DMS79 treated with DMSO at 0.1 percent for 48 hours (cell line): ENCODE measurements at regions not wholly inside any gene's neighbourhood (a gene's known extent, or its start where the extent isn't known, plus 50 kb on each side); places are given as distances from the start of the nearest gene placed in this dataset.

Source experiments
- DNase-seq: peaks from one replicate; lab custom pipeline; 2025; lab: John Stamatoyannopoulos, UW

DNA sequence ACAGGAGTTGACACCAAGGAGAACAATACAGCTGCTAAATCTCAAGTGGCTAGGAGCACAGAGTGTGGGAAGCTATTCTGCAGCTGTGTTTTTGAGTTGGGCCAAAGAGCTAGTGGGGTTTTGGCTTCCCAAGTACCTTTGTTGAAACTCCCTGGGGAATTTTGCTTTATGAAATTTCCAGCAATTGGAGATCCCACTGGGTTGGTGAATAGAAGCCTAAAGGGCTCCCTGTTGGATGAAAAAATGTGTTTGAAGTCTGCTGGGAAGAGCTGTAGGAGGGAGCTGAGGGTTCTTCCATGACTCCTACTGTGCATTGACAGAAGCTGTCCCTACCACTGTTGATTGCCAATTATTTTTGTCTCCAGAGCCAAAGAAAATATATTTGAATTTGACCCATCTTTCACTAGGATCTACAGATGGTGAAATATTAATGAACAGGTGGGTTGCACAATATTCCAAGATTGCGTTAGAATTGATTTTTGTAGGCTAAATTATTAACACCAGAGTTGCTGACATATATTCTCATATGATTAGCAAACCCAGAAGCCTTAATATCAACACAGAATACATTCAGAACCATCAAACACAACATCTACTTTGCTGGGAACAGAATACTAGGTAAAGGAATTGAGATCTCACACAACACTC, 95.4 kb upstream of the CYP1B1 start:
- no peak for DNase-seq

DNA sequence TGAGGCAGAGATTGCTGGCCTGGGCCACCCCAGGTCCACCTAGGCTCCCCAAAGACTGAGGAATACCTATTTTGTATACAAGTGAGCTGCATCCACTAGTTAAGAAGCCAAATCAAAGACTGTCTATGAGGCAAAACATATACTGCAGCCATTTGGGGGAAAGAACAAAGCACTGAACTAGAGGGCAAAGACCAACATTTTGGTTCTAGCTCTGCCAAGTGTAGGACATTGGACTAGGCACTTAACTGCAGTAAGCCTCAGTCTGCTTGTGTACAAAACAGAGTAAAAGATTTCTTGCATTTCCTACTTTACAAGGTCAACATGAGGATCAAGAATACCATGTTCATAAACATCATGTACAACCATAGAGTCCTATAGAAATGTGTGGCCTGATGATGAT, 94.8 kb upstream of the CYP1B1 start:
- DNase-seq, result no peak

DNA sequence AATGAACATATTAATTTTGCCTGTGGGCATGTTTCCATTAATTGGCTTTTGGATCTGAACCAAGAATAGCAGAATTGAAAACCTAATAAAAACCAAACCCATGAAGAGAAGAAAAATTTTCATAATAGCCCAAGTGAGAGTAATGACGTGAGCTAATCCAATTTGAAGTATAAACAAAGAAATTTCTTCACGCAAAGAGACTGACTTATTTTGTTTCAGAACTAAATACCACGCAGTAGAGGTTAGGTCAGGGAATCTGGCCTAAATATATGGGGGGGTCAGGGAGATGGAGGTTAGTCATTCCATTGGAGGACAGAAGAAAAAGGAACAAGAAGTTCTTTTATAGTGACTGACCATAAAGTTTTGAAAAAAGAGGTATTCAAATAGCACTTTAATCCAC, 94.1 kb upstream of the CYP1B1 start:
- DNase-seq, result no peak

DNA sequence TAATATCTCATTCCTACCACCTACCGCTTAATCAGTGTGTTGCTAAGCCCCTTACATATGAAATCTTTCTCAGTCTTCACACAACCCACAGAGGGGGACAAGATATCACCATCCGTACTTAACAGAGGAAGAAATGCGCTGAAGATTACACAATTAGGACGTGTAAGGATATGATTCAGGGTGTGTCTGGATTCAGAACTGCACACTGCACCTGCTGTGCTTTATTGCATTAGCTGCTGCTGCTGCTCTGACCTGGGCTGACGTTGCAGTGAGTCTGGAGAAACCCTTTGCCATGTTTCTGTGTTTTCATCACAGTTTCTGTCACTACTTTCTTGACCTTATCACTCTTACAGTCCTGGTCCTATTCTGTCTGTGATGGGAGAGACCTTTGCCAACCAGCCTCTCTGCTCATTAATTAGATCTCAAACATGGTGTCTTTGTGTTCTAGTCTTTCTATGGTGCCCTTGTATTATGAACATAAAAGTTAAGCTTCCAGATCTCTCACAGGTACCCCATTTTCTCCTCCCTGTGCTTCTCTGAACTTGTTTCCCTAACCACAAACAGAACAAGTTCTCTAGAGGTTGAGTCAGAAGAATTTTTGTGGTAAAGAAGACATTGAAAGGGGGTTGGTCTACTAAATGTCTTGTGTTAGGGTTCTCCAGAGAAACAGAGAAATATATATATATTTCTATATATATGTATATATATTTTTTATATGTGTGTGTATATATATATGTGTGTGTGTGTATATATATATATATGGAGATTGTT, 92.9 kb upstream of the CYP1B1 start:
- DNase-seq, result no peak

DNA sequence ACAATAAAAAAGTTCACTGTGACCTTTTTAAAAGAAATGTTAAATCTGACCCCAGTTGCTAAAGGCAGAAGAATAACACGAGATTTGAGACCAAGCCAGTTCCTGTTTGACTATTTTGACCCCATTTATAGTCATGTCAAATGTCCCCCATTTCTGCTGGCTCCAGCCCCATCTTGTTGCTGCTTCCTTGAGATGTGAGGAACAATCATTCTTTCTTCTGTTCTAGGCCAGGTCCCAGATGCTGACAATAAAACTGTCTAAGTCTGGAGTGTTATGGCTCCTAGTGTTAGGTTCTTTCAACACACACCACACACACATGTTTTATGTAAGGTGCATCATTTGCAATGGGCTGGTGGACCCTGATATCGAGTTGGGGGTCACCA, 92.0 kb upstream of the CYP1B1 start:
- no peak for DNase-seq

DNA sequence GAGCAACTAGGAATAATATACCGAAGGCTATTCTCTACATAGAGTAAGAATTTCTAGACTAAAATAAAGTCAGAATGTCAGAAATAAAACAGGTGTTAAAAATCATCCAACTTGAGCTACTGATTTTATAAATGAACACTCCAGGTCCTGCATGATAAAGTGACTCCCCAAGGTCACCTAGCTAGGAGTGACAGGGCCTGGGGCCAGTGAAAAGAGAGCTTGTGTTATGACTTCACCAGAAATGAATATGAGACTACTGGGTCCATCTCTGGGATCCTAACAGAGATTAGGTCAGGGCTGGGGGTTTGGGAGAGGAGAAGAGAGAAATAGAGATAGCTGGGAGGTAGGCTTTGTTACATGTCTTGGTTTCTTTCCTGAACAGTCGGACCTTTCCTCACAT, 89.7 kb upstream of the CYP1B1 start:
- no peak for DNase-seq

DNA sequence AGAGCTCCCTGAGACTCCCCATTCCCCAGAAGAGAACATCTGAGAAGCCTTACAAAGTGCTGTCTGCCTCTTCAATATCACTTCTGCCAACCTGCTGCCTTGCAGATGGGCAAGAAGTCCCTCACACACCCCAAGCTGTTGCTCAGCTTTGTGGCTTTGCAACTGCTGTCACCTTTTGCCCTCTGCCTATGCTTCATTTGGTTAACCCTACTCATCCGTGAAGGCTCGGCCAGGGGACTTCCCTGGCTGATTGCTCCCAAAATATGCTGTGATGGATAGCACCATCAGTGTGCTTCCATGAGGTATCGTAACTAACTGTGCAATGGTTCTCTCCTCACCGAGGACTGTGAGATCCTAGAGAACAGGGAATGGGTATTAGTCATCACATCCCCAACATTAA, 88.9 kb upstream of the CYP1B1 start:
- no peak for DNase-seq

DNA sequence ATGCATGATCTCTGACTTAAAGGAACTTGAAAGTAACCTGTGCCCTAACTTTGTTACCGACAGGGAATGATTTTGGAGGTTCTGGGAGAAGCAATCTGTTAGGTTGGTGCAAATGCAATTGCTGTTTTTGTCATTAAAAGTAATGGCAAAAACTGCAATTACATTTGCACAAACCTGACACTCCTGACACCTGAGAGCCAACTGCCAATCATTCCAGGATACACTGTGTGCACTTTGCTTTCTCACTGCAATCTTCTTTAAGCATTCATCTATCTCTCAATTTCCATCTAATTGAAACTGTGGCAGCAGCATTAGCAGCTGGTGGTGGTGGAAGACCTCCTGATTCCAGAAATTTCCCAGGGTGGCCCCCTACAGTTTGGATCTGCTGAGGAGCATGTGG, 87.6 kb upstream of the CYP1B1 start:
- no peak for DNase-seq

DNA sequence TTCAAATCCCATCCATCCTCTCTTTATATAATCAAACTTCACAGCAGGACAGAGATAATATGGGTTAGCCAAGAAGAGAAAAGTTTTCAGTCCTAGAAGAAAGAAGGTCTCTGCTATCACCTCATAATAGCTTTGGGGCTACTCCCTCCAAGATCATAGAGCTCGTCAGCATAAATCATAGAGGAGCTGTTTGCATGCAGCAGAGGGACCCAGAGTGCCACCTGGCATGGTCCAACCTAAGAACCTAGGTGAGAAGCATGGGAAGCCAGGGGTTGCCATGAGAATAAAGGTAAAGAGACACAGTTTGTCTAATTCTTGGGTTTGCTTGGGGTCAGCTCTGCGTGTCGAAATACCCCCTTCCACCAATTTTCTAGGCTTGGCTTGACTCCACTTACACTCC, 87.1 kb upstream of the CYP1B1 start:
- no peak for DNase-seq

DNA sequence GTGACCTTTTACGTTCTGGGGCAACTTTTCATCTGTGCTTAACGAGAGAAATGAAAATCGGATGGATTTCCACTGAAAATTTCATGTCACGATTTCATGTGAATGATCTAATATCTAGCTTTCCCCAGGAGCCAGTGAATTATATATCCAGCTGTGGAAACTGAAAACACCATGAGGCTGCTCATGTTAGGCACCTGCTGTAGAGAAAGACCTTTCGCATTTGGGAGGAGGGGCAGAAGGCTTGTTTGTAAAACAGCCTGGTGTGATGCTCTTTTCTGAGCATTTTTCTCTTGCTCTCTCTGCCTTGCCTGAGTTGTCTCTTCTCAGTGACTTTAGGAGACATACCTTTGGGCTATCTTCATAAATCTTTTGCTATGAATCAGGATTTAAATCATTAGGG, 84.6 kb upstream of the CYP1B1 start:
- DNase-seq, result no peak

DNA sequence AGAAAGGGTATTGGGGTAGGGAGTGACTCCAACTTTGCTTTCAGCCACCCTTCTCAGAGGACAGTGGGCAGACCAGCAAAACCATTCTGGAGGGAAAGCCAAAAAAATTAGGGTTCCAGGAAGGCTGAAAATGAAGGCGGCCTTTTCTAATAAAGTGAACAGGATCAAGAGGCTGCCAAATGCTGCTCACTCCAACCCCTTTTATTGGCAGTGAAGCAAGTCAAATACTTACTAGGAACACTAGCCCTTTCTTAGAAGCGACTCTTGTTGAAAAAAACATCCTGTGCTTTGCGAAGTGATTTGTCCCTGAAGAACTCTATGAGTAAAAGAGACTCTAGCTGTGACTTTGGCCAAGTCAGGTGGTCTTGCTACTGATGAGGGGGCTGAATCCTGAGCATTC, 83.6 kb upstream of the CYP1B1 start:
- DNase-seq, result peak; percentile 84

DNA sequence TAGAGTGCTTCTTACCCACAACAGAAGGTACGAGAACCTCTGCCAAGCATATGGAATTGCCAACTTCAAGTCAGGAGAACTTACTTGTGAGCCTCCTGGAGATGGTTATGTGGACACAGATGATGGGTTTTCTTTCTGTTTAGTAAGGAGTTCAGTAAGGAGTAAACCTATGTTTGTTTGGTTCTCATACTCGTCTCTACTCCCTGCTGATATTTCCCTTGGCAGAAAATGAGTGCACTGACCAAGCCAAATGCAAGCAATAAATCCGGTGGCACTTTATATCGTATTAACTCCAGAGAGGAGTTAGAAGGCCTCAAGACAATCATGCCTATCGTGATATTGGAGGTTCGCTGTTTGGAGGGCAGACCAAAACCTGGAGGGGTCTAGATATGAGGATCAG, 83.2 kb upstream of the CYP1B1 start:
- peak; percentile 53 for DNase-seq

DNA sequence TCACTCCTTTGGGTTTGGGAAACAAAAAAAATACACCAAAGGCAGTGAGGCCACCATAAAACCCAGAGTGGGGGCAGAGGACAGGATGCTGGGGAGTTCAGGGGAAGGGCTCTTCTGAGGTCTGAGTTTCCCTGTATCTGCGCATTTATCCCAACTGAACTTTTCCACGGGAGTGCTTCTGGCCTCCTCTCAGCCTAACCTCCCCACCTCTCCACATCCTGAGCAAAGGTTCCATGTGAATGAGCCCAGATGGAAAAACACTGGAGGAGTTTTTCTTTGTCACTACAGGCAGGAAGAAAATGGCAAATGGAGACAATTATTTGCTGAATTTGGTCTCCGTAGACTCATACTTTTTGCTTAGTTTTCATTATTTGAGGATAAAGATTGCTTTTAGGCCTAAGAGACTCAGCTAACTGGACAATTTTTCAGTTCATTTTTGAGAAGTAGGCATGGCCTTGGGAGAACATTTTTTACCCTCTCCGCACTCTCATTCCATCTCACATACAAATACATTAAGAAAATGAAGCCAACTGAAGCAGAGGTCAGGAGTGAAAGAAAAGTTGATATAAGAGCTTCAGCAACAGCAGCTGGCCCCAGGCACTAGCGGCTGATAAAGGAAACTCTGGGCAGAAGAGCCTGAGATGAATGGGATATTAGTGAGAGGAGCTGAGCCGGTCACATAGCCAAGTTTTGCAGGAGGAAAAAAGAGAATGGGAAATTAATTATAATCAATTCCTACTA, 82.6 kb upstream of the CYP1B1 start:
- DNase-seq, result peak; percentile 53

DNA sequence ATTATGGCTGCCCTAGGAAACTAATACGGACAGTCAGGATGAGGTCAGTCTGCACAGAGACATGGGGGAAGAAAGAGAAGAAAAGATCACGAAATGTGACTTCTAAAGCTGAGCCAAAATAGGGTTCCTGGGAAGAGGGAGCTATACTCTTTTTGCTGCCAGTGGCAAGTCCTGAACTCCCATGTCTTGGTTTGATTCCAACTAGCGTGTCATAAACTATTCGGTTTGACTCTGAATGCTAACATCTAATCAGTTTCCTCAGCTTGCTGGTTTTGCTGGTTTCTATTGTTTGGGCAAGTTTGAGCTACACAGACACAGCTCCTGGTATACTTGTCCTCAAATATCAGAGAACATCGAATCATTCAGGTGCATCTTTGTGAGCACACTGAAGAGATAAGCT, 80.5 kb upstream of the CYP1B1 start:
- DNase-seq, result no peak

DNA sequence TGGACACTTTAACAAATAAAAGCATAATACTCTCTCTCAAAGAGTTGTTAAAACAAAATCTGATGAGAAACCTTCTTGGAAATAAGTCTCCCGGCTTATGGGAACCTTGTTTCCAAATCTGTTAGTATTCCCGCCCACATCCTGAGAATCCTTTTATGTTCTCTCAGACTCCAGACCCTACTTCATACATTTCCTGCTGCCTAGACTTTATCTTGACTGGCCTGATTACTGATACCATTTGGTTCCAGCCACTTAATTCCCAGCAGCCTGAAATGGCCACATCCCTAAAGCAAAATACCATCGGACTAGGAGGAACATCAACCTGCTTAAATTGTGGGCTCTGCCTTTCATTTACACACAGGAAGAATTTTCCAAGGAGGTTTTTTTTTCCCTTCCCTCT, 79.1 kb upstream of the CYP1B1 start:
- DNase-seq, result no peak

DNA sequence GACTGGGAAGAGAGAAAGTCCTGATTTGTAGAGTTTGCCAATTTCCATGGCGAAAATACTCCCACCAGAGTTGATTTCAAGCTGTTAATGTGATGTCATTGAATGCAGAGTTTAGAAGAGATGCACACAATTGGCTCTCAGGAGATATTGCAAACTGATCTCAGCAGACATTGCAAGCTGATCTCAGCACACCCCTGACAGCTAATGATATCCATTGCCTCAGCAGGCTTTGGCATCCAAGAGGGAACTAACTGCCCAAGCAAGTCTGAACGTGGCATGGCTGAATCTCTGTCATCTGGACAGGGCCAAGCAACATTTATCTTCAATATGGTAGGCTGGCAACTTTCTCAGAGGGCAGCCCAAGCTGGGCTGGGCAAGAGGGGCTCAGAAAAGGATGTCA, 78.4 kb upstream of the CYP1B1 start:
- DNase-seq, result no peak

DNA sequence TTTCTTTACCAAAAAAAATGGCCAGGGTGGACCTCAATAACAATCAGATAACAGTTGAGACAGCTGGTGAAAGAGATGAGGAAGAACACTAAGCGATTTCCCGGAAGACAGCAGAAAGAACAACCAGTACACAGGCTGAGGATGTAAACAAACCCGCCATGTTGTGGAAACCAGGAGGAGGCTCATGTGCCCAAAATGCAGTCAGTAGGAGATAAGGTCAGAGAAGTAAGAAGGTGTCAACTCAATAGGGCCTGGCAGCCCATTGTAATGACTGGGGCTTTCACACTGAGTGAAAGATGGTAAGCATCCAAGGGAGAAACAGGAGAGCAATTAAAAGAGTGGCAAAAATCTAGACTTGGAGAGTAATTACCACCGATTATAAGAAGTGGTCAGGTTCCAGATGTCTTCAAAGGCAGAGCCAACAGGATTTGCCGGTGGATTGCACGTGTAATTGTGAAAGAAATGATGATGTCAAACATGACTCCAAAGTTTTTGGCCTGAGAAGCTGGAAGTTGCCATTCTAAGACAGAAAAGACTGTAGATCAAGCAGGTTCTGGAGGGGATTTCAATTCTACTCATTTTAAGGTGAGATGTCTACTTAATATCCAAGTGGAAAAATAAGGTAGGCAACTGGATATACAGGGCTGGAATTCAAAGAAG, 77.7 kb upstream of the CYP1B1 start:
- no peak for DNase-seq

DNA sequence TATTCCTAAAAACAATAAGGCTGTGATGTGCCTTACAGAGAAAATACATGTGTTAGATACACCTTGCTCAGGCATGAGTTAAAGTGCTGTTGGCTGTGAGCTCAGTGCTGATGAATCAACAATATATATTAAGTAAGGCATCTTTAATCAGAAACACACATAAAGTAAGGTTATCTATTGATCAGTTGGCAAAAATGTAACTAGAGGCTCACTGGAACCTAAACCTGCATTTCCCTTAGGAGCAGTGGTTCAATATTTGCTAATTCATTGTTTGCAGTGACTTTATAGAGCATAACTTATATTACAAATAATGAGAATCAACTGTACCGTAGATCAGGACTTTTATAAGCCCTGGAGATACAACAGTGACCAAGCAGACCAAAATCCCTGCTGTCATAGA, 77.0 kb upstream of the CYP1B1 start:
- DNase-seq, result no peak

DNA sequence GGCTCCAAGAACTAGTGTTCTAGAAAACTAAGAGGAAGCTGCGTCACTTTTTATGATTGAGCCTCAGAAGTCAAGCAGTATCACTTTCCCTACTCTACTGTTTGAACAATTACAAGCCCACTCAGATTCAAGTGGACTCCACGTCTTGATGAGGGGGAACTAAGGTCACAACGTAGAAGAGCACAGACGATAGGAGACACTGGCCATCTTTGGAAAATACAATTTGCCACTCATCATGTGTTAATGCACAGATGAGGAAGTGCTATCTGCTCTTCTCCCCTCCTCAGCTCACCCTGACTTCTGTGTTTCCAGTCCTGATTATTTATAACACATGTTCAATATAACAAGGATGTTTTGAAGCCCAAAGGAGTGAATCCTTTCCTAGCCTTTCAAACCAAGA, 76.1 kb upstream of the CYP1B1 start:
- DNase-seq, result no peak

DNA sequence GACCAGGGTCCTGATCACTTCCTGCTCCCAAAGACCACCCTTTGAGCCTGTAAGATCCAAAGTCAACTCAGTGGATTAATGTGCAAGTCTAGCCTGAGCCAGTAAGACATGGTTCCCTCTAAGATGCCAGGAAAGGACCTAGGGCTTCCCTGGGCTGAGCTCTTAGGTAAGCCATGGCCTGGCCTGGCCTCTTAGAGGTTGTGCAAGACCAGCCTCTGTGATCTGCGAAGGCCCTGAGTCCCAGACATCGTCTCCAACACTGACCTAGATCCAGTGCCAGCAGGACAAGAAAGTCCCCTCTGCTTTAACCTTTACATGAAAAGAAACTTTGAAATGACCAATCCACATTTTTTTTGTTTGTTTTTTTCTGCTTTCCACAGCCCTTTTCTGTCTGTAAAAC, 73.6 kb upstream of the CYP1B1 start:
- no peak for DNase-seq

DNA sequence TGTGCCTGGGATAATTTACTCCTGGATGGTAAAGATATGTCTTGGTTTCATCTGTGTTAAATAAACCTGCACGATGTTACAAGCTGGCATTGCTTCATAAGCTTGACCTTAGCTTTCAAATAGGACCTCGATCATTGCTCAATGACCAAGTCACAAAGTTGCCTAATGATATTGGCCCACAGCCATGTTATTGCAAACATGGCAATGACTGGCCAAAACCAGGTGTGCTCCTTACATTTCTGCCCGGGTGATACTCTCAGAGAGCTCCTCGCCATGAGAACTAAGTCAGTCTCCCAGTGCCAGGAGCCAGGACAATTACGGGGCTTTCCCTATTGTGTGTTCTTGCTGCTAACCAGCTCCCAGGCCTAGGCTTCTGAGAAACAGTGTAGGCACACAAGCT, 72.5 kb upstream of the CYP1B1 start:
- no peak for DNase-seq

DNA sequence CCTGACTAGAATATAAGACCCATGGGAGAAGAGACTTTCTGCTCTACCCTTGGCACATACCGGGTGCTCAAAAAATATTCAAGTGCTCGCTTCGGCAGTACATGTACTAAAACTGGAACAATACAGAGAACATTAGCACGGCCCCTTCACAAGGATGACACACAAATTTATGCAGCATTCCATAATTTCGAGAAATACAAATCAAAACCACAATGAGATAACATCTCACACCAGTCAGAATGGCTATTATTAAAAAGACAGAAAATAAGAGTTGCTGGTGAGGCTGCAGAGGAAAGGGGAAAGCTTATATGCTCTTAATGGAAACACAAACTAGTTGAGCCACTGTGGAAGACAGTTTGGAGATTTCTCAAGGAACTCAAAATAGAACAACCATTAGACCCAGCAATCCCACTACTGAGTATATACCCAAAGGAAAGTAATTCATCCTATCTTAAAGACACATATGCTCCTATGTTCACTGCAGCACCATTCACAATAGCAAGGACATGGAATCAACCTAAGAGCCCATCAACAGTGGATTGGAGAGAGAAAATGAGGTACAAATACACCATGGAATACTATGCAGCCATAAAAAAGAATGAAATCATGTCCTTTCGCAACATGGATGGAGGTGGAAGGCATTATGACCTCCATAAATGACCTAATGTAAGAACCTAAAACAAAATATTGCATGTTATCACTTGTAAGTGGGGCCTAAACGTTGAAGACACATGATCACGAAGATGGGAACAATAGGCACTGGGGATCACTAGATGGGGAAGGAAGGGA, 71.6 kb upstream of the CYP1B1 start:
- DNase-seq, result no peak
